ENCODE measurements at regions not wholly inside any gene's neighbourhood (a gene's known extent, or its start where the extent isn't known, plus 50 kb on each side); places are given as distances from the start of the nearest gene placed in this dataset.

DNA sequence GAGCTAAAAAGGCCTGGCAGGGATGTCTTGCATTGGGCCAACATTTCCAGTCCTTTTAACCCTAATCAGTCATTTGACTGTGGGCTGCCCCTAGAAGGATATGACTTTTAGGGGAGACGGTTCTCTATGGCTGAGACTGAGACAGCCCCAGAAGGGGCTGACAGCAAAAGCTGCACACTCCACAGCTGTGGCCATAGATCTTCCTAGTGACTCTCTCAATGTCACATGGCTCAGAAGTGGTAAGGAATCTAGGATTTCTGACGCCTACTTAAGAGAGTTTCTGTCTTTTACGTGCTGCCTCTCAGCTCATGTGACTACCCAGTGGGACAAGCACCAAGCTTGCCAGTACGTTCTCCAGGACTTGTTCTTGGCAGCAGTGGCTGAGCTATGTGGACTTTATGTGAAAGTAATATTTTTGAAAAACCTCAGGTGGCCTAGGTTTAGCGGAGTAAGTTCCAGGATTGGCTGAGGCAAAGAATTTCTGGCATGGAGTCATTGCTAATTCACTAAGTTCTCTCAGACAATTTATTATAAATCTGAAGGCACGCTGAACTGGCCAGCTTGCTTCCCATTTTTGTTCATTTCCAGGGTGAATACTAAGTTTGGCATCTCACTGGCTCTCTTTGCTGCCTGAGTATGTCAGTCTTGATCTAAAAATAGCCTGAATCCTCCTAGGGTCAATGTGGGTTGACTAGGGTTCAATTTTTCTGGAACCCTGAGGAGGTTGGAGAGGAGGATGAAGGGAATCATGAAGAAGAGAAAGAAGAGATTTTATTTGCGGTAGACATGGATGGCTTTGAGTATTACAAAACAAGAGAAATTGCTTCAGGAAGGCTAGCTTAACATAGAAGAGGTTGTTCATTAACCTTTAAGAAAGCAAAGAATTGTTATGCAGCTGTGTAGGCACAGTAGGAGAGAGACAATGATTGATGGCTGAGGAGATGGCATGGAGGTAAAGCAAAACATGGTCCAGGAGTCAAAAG, 271.8 kb downstream of the AEBP2 start:
- DNase-seq (ENCODE audit: low read depth in 2 of 2), result no peak

DNA sequence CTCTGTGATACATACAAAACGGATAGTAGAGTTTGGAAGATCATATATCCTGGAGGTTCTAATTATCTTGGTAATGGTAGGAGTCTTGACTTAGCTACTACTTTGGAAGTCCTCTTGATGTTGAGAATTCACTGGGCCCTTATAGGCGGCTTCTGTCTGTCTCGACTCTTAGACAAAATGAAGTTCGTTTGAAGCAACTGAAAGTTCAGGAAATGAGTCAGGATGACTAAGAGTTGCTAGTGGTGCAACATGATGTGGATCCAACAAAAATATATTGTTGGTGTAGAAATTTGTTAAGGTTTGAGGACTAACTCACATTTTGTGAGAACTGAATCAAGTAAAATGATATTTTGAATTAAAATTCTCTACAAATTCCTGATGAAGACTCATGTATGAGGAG, 272.7 kb downstream of the AEBP2 start:
- DNase-seq (ENCODE audit: low read depth in 2 of 2), result no peak

DNA sequence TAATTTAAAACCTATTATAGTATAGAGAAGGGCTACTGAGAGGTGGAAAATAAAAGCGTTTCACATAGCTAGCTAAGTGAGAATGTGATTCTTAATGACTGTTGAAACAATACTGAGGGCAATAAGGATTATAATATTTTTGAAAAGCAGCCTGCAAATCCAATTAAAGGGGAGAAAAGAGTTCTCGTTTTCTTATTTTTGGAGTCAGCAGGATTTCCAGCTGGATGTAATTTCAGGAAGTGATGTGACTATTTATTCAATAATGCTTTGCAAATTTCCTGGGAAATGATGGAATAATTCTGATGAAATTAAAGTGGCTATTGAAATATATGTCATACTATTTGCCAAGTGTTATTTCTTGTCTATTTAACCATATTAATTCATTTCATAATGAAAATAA, 279.1 kb downstream of the AEBP2 start:
- DNase-seq (ENCODE audit: low read depth in 2 of 2), result no peak

DNA sequence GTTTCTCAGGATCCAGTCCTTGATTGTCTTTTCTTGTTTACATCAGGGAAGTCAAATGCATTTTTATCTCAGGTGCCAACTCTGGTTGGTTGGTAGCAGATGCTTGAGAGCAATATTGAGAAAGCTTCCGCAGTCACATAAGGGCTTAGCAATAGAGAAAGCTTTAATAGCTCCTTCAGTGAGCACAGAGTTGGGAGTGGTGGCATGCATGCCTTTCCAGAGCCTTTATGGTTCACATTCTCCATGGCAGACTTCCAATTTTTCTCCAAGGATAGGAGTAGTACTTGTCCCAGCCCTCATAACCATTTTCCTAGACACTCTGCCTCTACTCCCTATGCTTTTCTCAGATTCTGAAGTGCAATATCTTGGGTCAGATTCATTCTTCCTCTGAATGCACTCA, 280.4 kb downstream of the AEBP2 start:
- DNase-seq (ENCODE audit: low read depth in 2 of 2), result no peak

DNA sequence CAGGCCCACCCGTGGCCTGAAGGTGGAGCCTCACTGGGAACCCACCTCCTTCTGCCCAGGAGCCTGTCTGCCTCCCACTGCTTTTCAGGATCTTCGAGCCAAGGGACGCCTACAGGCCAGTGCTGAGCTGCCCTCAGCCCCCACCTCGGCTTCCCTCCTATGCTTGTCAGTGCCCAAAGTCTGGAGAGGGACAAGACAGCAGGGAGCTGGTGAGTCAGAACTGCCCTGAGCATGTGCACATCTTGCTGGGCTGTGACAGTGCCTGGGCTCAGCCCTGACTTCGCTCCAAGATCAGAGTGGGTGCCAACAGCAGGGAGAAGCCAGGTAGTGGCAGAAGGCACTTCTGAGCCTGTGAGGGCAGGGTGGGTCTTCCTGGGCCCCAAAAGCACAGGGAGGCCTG, 286.8 kb downstream of the AEBP2 start:
- DNase-seq (ENCODE audit: low read depth in 2 of 2), result no peak

DNA sequence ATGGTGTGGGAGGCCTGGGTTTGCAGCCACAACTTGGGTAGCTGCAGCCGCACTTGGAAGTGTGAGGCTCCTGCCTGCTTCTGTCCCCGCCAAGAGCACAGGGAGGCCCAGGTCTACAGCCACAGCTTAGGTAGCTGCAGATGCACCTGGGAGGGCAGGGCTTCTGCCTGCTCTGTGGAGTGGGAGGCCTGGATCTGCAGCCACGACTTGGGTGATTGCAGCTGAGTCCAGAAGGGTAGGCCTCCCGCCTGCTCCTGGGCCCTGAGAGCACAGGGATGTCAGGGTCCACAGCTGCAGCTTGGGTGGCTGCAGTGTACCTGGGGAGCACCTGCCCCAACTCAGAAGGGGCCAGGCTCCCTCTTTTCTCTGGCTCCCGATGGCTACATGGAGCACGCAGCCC, 287.3 kb downstream of the AEBP2 start:
- no peak for DNase-seq (ENCODE audit: low read depth in 2 of 2)

DNA sequence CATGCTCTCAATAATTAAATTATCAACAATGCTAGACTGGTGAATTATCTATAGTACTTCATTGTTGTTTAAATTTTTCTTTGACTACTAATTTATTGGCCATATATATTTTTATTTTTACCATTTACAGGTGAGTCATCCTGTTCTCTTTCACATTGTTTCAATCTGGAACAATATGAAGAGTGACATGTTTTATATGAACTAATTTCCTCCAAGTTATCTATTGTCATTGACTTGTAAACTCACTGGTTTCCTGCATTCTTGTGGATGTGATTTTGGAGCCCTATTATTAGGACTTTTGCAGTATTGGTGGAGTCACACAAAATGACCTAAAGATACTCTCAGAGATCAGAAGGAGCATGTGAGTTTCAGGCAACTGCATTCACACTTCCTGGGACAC, 297.7 kb downstream of the AEBP2 start:
- DNase-seq (ENCODE audit: low read depth in 2 of 2), result no peak

DNA sequence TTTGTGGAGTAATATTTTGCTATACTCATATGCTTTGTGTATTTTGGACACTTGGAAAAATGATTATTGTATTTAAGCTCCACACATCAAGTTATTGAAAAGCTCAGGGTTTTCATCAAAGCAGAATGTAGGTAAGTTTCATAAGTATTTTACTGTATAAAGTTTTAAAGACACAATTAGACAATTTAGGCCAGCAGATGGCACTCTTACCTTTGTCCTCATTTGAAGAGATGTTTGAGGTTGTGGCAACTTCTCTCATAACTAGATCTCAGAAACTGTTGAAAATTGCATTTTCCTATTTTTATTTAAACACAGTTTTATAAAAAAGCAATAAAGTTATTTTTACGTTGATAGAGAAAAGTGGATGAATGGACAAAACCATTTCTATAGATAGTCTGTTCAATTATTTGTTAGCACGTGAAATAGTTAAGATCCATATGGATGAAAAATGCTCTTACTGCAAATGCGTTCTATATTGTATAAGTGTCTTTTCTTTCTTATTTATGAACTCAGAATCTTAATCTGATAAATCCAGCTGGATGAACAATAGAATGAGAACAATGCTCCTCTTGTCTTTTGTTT, 300.0 kb downstream of the AEBP2 start:
- DNase-seq (ENCODE audit: low read depth in 2 of 2), result no peak

DNA sequence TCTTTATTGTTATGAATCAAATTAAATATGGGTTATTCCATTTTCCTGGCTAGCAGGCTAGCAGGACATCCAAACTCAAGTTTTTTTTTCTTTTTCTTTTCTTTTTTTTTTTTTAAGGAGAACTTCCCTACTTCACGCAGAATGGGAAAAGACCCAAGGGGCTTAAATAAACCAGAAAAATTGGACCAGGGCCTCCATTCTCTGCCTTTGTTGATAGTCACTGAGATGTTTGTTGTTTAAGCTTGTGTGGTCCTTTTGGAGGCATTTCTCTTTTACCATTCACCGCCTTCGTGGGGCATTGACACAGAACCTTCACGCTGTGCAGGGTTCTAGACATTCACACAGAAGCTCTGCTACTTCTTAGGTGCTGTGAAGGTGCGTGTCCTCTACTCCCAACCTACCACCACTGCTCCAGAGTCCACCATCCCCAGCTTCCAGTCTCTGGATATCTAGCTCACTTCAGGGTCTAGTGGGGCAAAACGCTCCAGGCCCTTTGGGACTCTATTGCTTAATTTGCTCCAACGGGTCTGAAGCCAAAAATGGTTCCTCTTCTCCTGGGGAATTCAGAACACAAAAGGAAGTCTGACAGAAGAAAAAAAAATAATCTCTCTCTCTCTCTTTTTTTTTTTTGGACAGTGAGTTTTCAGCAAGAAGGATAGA, 301.3 kb downstream of the AEBP2 start:
- DNase-seq (ENCODE audit: low read depth in 2 of 2), result no peak

DNA sequence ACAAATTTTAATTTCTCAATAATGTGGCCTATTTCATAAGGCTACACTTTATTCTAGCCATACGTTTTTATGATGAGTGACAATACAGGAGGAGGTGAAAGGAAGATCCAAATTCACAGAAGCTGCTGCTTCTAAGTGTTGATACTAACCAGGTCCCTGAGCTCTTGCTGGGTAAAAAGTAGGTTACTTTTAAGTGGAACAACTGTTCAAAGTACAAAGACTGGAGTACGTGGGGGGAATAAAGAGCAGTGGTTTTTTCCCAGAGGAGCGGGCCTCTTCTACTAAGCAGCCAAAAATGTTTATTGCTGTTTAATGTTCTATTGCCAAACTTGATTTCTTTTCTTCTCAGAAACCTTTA, 301.8 kb downstream of the AEBP2 start:
- DNase-seq (ENCODE audit: low read depth in 2 of 2), result no peak

DNA sequence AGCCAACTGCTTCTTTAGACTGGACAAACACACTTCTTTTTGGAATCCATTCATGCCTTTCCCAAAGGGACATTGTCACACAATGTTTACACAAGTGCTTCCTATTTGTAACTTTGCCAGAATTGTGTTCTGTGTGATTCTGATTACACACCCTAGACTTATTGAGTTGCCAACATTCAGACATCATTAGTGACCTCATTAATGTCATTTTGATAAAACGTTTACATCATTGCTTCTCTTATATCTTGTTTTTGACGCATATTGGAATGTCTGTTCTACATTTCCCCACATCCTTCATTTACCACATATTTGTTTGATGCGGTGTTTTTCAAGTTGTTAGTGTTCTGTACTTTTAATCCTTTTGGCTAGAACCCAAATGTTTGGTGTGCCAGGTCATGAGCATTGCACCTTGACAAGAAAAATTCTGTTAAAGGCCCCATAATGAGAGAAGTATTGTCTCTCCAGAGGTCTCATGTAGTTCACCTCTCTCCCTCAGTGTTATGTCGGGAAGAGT, 305.5 kb downstream of the AEBP2 start:
- no peak for DNase-seq (ENCODE audit: low read depth in 2 of 2)

DNA sequence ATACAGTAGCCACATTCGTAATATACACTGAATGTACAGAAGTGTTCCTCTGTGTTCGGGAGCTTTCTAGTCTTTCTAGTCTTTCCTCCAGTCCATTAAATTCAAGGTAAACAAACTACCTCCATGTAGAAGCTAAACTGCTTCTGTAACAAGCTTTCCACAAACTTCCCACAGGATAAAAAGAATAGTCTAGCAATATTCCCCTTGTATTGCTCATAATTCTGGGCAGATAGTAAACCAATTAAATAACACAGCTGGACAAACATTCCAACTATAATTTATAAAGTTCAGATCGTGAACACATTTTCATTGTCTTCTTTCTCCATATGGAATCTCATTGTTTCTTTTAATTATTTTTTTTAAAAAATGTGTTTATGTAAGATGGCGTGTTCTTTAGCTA, 307.2 kb downstream of the AEBP2 start:
- DNase-seq (ENCODE audit: low read depth in 2 of 2), result no peak

DNA sequence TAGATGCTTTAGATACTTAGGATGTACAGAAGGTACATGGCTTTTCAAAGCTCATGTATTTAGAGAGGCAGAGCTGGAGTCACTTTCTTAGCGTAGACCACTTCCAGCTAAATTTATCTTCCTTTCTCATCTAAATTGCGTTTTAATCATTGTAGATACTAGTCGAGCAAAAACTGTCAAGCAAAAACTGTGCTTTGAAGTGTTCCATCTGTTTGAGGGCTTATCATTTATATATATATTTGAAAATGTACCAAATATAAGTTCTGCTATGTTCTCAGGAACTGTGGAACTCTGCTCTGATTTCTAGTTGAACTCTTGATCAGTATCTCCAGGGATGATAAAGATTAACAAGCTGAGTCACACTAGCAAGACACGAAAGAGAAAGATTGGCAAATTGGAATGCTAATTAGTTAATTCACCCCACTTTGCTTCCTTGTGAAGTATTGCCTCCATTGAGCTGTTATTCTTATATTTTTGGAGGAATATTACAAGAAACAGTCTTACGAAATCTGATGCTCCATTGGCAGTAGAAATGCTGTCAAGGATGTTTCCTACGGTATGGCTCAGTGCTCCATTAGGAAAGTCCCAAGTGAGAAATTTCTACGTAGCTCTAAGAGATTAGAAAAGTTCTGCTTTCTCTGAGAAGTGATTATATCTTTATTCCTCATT, 310.7 kb downstream of the AEBP2 start:
- no peak for DNase-seq (ENCODE audit: low read depth in 2 of 2)

DNA sequence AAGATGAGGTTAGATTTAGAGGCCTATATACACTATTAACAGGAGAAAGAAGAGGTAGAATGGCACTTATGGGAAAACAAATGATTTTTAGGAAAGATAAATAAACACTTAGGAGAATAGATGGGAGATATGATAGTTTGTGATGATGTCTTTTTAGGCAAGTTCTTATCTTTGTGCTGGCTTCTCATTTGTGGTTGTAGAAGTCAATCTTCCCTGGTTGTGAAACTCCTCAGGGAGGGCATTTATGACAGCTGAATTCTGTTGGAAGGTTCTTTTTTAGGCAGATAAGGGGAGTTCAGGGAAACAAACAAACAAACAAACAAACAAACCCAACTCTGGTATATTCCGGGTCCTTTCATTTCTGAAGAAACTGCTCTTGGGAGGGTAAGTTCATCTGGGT, 311.8 kb downstream of the AEBP2 start:
- no peak for DNase-seq (ENCODE audit: low read depth in 2 of 2)

DNA sequence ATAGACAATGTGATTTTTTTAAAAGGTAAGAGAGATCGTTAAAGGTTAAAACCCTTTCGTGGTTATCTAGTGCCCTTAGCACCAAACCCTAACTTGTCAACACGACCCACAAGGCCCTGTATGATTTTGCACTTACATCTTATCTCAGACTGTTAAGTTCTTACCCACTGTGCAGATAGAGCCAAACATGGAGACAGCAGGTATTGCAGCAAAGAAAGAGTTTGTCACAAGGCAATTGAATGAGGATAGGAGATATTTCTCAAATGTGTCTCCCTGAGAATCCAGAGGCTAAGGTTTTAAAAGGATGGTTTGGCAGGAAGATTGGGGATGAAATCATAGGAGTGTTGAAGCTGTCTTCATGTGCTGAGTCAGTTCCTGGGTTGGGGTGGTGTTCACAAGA, 313.4 kb downstream of the AEBP2 start:
- no peak for DNase-seq (ENCODE audit: low read depth in 2 of 2)

DNA sequence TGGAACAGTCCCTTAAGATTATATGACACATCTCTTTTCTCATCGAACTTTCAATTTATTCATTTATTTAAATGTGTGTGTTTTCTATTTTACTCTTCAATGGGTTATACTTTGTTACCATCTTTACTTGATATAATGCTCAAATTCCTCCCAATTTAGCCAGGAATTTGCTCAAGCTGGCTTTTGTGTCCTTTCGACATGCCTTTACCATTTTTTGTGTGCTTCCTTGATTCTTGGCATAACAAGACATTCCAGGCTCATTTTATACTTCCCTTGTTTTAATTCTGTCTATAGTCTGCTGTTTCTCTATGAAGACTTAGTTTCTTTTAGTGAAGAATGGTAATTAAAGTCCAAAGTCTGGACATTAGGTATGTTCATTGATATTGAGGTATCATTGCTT, 315.8 kb downstream of the AEBP2 start:
- DNase-seq (ENCODE audit: low read depth in 2 of 2), result no peak

DNA sequence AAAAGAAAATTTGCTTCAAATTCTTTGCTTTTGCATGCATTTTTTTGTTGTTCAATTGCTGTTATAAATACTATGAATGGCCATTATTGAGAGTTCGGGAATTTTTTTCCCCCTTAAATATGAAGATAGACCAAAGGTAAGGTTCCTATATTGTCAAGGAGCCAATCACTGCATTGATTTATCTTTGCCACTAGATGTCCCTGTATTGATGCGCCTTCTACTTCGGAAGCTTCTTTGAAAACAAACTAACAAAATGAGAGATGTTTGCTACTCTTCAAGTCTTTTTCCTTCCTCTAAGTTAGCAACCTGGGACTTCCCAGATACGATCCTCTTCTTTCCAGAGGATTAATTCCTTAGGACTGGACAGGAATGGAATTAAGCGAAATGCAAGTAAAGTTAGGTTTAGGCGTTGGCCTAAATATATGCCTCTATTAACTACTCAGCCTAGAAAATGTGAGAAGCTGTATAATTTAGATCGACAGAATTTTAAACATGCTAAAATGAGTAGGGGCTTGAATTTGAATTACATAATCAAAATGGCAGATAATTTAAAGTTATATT, 318.1 kb downstream of the AEBP2 start:
- DNase-seq (ENCODE audit: low read depth in 2 of 2), result no peak

DNA sequence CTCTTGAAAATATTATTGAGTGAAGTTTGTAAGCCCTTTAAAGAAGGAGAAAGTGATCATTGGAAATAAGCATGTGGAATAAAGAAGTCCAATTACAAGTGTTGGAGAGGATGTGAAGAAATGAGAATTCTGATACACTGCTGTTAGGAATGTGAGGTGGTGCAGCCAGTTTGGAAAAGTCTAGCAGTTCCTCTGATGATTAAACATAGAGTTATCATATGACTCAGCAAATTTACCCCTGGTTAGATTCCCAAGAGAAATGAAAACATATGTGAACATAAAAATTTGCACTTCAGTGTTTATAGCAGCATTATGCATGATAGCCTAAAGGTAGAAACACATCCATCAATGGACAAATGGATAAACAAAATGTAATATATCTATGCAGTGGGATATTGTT, 319.9 kb downstream of the AEBP2 start:
- no peak for DNase-seq (ENCODE audit: low read depth in 2 of 2)

DNA sequence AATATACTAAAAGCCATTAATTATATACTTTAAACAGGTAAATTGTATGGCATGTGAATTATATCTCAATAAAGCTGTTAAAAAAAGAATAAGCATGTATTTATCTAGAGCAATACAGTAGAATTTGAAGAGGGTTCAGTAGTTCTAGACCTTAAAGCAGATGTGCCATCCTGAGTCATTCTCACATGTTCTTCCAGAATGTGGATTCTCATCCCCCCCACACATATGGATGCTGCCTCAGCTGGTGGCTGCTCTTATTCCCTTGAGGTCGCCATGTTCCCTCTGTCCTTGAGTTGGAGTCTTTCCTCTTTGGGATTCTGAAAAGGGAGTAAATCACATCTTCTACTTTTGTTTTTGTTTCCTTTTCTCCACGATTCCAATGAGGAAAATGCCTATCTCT, 321.3 kb downstream of the AEBP2 start:
- DNase-seq (ENCODE audit: low read depth in 2 of 2), result no peak

DNA sequence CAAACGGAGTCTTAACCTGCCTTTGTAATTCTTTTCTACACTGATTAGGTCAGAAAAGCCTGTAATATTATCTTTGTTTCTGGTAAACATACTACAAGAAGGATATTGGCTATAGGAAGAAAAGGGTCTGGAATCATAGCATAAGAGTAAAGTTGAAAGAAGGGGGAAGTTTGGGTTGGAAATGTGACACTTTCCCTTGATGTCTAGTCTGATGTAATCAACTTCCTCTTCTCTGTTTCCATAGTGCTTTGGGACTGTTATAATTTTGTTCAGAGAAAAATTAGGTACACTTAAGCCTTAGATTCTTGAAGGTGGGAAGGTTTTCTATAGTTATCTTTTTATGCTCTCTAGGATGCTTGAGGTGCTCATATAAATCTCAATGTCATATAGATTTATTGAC, 322.2 kb downstream of the AEBP2 start:
- DNase-seq (ENCODE audit: low read depth in 2 of 2), result no peak

DNA sequence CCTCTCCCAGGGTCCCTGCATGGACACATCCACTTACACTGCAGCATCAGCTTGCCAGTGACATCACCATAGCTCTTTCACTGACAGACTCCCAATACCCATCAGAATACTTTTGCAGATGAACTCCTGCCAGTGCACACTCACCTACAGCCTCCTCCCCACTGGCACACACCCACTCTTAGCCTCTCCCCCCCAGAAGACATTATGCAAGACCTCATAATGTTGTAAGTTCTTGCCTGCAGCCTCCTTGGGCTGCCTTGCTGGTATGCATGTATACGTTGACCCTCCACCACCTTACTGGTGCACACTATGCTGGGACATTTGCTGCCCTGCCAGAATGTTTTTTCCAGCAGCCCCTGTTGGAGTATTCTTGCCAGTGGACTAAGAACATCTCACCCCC, 324.2 kb downstream of the AEBP2 start:
- no peak for DNase-seq (ENCODE audit: low read depth in 2 of 2)

DNA sequence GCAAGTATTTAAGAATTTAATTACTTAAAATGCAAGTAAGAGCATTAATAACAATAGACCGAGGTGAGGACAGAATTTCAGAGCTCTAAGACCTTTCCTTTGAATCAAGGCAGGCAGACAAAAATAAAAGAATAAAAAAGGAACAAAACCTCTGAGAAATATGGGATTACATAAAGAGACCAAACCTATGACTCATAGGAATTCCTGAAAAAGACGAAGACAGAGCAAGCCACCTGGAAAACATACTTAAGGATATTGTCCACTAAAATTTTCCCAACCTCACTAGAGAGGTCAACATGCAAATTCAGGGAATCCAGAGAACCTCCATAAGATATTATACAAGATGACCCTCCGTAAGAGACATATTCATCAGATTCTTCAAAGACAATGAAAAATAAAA, 325.1 kb downstream of the AEBP2 start:
- no peak for DNase-seq (ENCODE audit: low read depth in 2 of 2)

Measured in stimulated activated CD8-positive, alpha-beta memory T cell treated with anti-CD3 and anti-CD28 coated beads, Interleukin-2, amount 100 ng/mL, for 48 hours (primary cell).